ENCODE measurements at regions not wholly inside any gene's neighbourhood (a gene's known extent, or its start where the extent isn't known, plus 50 kb on each side); places are given as distances from the start of the nearest gene placed in this dataset.

DNA sequence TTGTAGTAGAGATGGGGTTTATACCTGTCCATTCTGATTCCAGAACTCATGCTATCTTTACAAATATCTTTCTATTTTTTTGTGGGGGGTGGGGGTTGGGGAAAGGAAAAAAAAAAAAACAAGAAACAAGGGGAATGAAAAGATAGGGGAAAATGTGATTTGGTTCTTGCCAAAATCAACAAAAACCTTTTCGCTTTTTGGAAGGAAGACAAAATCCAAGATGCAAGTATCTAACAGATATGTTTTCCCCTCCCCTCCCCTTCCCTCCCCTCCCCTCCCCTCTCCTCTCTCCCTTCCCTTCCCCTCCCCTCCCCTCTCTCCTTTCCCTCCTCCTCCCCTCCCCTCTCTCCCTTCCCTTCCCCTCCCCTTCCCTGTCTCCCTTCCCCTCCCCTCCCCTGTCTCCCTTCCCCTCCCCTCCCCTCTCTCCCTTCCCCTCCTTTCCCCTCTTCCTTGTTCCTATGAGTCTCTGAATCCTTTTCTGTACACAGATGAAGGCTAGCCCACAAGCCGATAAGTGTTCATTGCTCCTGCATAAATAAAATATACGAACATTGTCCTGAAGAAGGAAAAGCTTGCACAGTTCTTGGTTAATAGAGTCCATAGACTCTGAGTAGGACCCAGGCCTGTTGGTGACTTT is 551.9 kb downstream of the EDEM1 start:
- TF ChIP-seq EHF (CRISPR knock-in tag; IDR thresholded peaks at IDR 0.05) (no peak), RCOR1 (IDR thresholded peaks at IDR 0.05; ENCODE audit: low read depth, low read length) (no peak), KDM1A (IDR thresholded peaks at IDR 0.05; ENCODE audit: low read depth) (no peak), ZC3H11A (IDR thresholded peaks at IDR 0.05) (no peak), SREBF2 (IDR thresholded peaks at IDR 0.05) (no peak), MAFK (IDR thresholded peaks at IDR 0.05; ENCODE audit: partially characterized antibody) (no peak), RNF2 (IDR thresholded peaks at IDR 0.05; ENCODE audit: borderline replicate concordance, low read depth) (no peak), EHMT2 (IDR thresholded peaks at IDR 0.05; ENCODE audit: low read depth) (no peak), KDM5A (IDR thresholded peaks at IDR 0.05) (no peak), CBX8 (IDR thresholded peaks at IDR 0.05) (no peak), SMC3 (IDR thresholded peaks at IDR 0.05) (no peak), CEBPB (IDR thresholded peaks at IDR 0.05) (no peak), EP300 (IDR thresholded peaks at IDR 0.05) (no peak)
- TF ChIP-seq, protein P1, sequence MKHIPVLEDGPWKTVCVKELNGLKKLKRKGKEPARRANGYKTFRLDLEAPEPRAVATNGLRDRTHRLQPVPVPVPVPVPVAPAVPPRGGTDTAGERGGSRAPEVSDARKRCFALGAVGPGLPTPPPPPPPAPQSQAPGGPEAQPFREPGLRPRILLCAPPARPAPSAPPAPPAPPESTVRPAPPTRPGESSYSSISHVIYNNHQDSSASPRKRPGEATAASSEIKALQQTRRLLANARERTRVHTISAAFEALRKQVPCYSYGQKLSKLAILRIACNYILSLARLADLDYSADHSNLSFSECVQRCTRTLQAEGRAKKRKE (CRISPR knock-in tag; IDR thresholded peaks at IDR 0.05; ENCODE audit: low read depth): no peak
- TF ChIP-seq, protein P2, sequence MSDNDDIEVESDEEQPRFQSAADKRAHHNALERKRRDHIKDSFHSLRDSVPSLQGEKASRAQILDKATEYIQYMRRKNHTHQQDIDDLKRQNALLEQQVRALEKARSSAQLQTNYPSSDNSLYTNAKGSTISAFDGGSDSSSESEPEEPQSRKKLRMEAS (IDR thresholded peaks at IDR 0.05): no peak
- TF ChIP-seq, protein P3, sequence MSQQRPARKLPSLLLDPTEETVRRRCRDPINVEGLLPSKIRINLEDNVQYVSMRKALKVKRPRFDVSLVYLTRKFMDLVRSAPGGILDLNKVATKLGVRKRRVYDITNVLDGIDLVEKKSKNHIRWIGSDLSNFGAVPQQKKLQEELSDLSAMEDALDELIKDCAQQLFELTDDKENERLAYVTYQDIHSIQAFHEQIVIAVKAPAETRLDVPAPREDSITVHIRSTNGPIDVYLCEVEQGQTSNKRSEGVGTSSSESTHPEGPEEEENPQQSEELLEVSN (IDR thresholded peaks at IDR 0.05; ENCODE audit: borderline replicate concordance, low read depth): no peak
- TF ChIP-seq, protein P4, sequence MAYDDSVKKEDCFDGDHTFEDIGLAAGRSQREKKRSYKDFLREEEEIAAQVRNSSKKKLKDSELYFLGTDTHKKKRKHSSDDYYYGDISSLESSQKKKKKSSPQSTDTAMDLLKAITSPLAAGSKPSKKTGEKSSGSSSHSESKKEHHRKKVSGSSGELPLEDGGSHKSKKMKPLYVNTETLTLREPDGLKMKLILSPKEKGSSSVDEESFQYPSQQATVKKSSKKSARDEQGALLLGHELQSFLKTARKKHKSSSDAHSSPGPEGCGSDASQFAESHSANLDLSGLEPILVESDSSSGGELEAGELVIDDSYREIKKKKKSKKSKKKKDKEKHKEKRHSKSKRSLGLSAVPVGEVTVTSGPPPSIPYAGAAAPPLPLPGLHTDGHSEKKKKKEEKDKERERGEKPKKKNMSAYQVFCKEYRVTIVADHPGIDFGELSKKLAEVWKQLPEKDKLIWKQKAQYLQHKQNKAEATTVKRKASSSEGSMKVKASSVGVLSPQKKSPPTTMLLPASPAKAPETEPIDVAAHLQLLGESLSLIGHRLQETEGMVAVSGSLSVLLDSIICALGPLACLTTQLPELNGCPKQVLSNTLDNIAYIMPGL (CRISPR knock-in tag; IDR thresholded peaks at IDR 0.05; ENCODE audit: borderline replicate concordance): no peak
- no peak for ATAC-seq
- H3K4me1 ChIP-seq: no peaks in the 10 kb centered on the region
- 17% methylated on average over 3 of the region's 3 CpGs for WGBS (ENCODE audit: missing lambda C conversion rate)
- H3K4me2 ChIP-seq: no peak overlapping the region
- no peak overlapping the region for H3K4me3 ChIP-seq
- DNase-seq (ENCODE audit: low read depth in 1 of 2, low spot score in 1 of 2): no peak
- ChIA-PET CTCF (no interaction called here), POLR2A (no interaction called here)
- FAIRE-seq: no peak
- H3K9me3 ChIP-seq: no peaks in the 10 kb centered on the region
- H3K27ac ChIP-seq: no peak overlapping the region

DNA sequence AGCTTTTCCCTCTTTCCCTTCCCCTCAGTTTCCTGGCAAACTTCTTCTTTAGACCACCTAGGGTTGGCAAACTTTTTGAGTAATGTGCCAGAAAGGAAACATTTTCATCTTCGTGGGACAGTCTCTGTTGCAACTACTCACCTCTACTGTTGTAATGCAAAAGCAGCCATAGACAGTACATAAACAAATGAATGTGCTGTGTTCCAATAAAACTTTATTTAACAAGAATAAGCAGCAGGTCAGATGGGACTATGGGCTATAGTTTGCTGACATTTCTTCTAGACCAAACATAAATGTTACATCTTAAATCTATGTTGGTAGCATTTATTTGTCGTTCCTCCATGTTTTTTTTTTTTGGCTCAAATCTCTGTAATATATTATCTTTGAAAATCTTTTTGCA is 552.4 kb downstream of the EDEM1 start:
- H3K9me3 ChIP-seq: no peaks in the 10 kb centered on the region
- no peak for DNase-seq (ENCODE audit: low read depth in 1 of 2, low spot score in 1 of 2)
- no peak for FAIRE-seq
- 0% methylated on average over 2 of the region's 2 CpGs for WGBS (ENCODE audit: missing lambda C conversion rate)
- no peak overlapping the region for H3K27ac ChIP-seq
- H3K4me1 ChIP-seq: no peaks in the 10 kb centered on the region
- no peak for ATAC-seq
- TF ChIP-seq HDAC2 (IDR thresholded peaks at IDR 0.05): no peak
- TF ChIP-seq CEBPB (IDR thresholded peaks at IDR 0.05): no peak
- no peak overlapping the region for H3K4me2 ChIP-seq
- CTCF ChIA-PET: no interaction called here
- no peak overlapping the region for H3K4me3 ChIP-seq
- POLR2A ChIA-PET: no interaction called here

DNA sequence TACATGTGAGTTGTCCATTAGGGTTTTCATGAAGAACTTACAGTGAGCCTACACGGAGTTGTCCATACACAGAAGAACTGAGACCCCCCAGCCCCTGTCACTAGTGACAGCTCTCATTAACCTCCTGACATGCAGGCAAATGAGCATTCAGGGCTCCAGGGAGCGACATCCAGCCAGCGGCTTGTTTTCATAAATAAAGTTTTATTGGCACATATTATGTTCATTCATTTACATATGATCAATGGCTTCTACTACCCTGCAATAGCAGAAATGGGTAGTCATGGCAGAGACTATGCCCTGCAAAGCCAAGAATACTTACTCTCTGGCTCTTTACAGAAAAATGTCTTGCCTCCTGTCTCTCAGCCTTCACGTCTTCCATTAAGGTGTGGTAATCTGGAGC is 553.5 kb downstream of the EDEM1 start:
- ATAC-seq (no peak), FAIRE-seq (no peak), DNase-seq (ENCODE audit: low read depth in 1 of 2, low spot score in 1 of 2) (no peak)
- ChIA-PET CTCF (interaction anchor here (0.7 kb wide), 1 partner anchor 226 kb away, joined by 4 read pairs; no protein-coding TSS in a partner anchor), POLR2A (no interaction called here)
- Histone ChIP-seq H3K27ac (no peak overlapping the region), H3K9me3 (no peaks in the 10 kb centered on the region), H3K4me3 (no peak overlapping the region), H3K4me2 (no peak overlapping the region), H3K4me1 (no peaks in the 10 kb centered on the region)
- 12% methylated on average over 4 of the region's 4 CpGs for whole genome bisulfite sequencing (ENCODE audit: missing lambda C conversion rate)
- TF ChIP-seq CEBPB (IDR thresholded peaks at IDR 0.05): no peak
- TF ChIP-seq, protein P5, sequence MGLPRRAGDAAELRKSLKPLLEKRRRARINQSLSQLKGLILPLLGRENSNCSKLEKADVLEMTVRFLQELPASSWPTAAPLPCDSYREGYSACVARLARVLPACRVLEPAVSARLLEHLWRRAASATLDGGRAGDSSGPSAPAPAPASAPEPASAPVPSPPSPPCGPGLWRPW (IDR thresholded peaks at IDR 0.05): no peak
- TF ChIP-seq TP53 (CRISPR knock-in tag; IDR thresholded peaks at IDR 0.05): no peak
- no peak for TF ChIP-seq HDAC2 (IDR thresholded peaks at IDR 0.05)
- no peak for TF ChIP-seq HOXB5 (CRISPR knock-in tag; IDR thresholded peaks at IDR 0.05)
- TF ChIP-seq NR3C1 (IDR thresholded peaks at IDR 0.05): no peak
- TF ChIP-seq TFCP2L1 (CRISPR knock-in tag; IDR thresholded peaks at IDR 0.05): no peak
- TF ChIP-seq, protein P2 (IDR thresholded peaks at IDR 0.05): no peak
- TF ChIP-seq SREBF2 (IDR thresholded peaks at IDR 0.05): no peak
- no peak for TF ChIP-seq RARB (CRISPR knock-in tag; IDR thresholded peaks at IDR 0.05)
- no peak for TF ChIP-seq KDM5A (IDR thresholded peaks at IDR 0.05)
- no peak for TF ChIP-seq PHF8 (IDR thresholded peaks at IDR 0.05; ENCODE audit: borderline replicate concordance, low read depth)
- TF ChIP-seq, protein P1 (CRISPR knock-in tag; IDR thresholded peaks at IDR 0.05; ENCODE audit: low read depth): no peak
- TF ChIP-seq BHLHE40 (IDR thresholded peaks at IDR 0.05; ENCODE audit: low read depth, low read length): no peak
- TF ChIP-seq, protein P6, sequence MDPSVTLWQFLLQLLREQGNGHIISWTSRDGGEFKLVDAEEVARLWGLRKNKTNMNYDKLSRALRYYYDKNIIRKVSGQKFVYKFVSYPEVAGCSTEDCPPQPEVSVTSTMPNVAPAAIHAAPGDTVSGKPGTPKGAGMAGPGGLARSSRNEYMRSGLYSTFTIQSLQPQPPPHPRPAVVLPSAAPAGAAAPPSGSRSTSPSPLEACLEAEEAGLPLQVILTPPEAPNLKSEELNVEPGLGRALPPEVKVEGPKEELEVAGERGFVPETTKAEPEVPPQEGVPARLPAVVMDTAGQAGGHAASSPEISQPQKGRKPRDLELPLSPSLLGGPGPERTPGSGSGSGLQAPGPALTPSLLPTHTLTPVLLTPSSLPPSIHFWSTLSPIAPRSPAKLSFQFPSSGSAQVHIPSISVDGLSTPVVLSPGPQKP (IDR thresholded peaks at IDR 0.05; ENCODE audit: low read depth, low read length): no peak
- TF ChIP-seq NPAS2 (CRISPR knock-in tag; IDR thresholded peaks at IDR 0.05; ENCODE audit: borderline replicate concordance): no peak
- no peak for TF ChIP-seq EHMT2 (IDR thresholded peaks at IDR 0.05; ENCODE audit: low read depth)
- no peak for TF ChIP-seq MAZ (IDR thresholded peaks at IDR 0.05; ENCODE audit: borderline replicate concordance, low read depth, low read length)

All from A549 (cell line).